Calu3 (cell line): ENCODE measurements at regions not wholly inside any gene's neighbourhood (a gene's known extent, or its start where the extent isn't known, plus 50 kb on each side); places are given as distances from the start of the nearest gene placed in this dataset.

Source experiments
- BruUV-seq: library from RNA; stranded (reverse); fragments of 400-500 nt; replicated peaks from 2 replicates; lab custom pipeline; 2021; lab: Mats Ljungman, UMichigan
- CTCF ChIA-PET: fragments of 300-600 bp; sonication (Branson Sonifier 250); formaldehyde crosslinking; loops from one replicate; lab custom pipeline; 2022; ENCODE audit warnings: antibody characterized with exemption; lab: Charles Lee
- DNase-seq: peaks from one replicate; pipeline ENCODE4 v3.0.0; 2022
- H3K27ac Mint-ChIP-seq: one replicate; pipeline ENCODE4 v1.8.0; 2022; ENCODE audit warnings: mixed read lengths; ENCODE audit not compliant: unreplicated experiment
- H3K27me3 Mint-ChIP-seq: one replicate; pipeline ENCODE4 v1.8.0; 2022; ENCODE audit warnings: mixed read lengths; ENCODE audit not compliant: unreplicated experiment
- H3K36me3 Mint-ChIP-seq: one replicate; pipeline ENCODE4 v1.8.0; 2022; ENCODE audit warnings: mild to moderate bottlenecking, moderate library complexity, mixed read lengths; ENCODE audit not compliant: insufficient read depth, unreplicated experiment
- H3K4me1 Mint-ChIP-seq: one replicate; pipeline ENCODE4 v1.8.0; 2022; ENCODE audit warnings: mild to moderate bottlenecking, low read depth, mixed read lengths; ENCODE audit not compliant: unreplicated experiment
- H3K4me3 Mint-ChIP-seq: one replicate; pipeline ENCODE4 v1.8.0; 2022; ENCODE audit warnings: mild to moderate bottlenecking, low read depth, moderate library complexity, mixed read lengths; ENCODE audit not compliant: unreplicated experiment
- H3K9me3 Mint-ChIP-seq: one replicate; pipeline ENCODE4 v1.8.0; 2022; ENCODE audit warnings: low read depth, mixed read lengths; ENCODE audit not compliant: unreplicated experiment
- CTCF ChIP-seq: fragments of 200-600 bp; IDR thresholded peaks from one replicate; pipeline ENCODE4 v1.8.0; 2022; ENCODE audit warnings: antibody characterized with exemption; ENCODE audit not compliant: unreplicated experiment
- intact Hi-C: fragments of 100-400 bp; cut with micrococcal nuclease; formaldehyde crosslinking; loops from one replicate; pipeline ENCODE4 v1.10.0; 2022; ENCODE audit not compliant: unreplicated experiment

- CTCF ChIA-PET: interaction anchor here (0.6 kb wide), 1 partner anchor 1618 kb away, joined by 3 read pairs; no protein-coding TSS in a partner anchor
- no peak for TF ChIP-seq CTCF
- H3K27me3 Mint-ChIP-seq: no peaks in the 10 kb centered on the region
- intact Hi-C loops: no loop called here
- H3K9me3 Mint-ChIP-seq: peaks cover 10% of the 10 kb centered on the region
- no TSS peak for BruUV-seq
- no peaks in the 10 kb centered on the region for H3K36me3 Mint-ChIP-seq
- H3K4me1 Mint-ChIP-seq: no peaks in the 10 kb centered on the region
- no peak overlapping the region for H3K27ac Mint-ChIP-seq
- H3K4me3 Mint-ChIP-seq: no peak overlapping the region
- DNase-seq: no peak
Measured at GRCh38 chr14:26730929-26731618, 133.2 kb upstream of the NOVA1 start.

DNA sequence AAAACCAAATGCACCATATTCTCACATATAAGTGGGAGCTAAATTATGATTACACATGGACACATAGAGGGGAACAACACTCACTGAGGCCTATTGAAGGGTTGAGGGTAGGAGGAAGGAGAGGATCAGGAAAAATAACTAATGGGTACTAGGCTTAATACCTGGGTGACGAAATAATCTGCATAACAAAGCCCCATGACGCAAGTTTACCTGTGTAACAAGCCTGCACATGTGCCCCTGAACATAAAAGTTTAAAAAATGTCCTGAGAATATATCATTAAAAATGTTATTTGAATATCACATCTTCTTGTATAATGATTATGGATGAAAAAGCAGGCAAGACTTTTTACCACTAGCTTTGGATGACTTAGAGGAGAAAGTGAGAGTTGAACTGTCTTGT, 138.0 kb upstream of the NOVA1 start:
- Mint-ChIP-seq H3K36me3 (no peaks in the 10 kb centered on the region), H3K27me3 (no peaks in the 10 kb centered on the region), H3K4me3 (no peak overlapping the region), H3K27ac (no peak overlapping the region), H3K9me3 (peaks cover 7% of the 10 kb centered on the region), H3K4me1 (no peaks in the 10 kb centered on the region)
- no peak for TF ChIP-seq CTCF
- no TSS peak for BruUV-seq
- no peak for DNase-seq
- intact Hi-C loops: no loop called here
- CTCF ChIA-PET: no interaction called here

DNA sequence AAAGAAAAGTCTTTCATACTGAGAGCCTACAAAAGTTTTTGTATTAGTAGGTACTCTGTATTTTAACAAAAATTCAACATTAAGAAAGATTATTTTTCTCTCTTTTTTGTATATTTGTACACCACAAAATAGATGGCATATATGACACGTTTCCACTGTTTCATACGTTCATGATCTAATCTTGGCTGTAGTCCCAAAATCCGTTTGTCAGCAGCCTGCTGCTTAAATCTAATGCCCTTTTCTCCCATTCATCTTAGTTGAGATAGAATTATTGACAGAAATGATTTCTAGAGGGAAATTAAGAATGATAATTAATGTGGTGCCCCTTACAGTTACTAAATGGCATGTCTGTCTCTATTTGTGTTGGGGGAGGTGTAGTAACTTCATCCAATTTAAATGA, 140.7 kb upstream of the NOVA1 start:
- no peaks in the 10 kb centered on the region for H3K36me3 Mint-ChIP-seq
- peaks cover 9% of the 10 kb centered on the region for H3K9me3 Mint-ChIP-seq
- no peak for DNase-seq
- intact Hi-C loops: no loop called here
- TF ChIP-seq CTCF: no peak
- H3K27ac Mint-ChIP-seq: no peak overlapping the region
- H3K27me3 Mint-ChIP-seq: no peaks in the 10 kb centered on the region
- CTCF ChIA-PET: no interaction called here
- H3K4me1 Mint-ChIP-seq: no peaks in the 10 kb centered on the region
- BruUV-seq: no TSS peak
- no peak overlapping the region for H3K4me3 Mint-ChIP-seq

DNA sequence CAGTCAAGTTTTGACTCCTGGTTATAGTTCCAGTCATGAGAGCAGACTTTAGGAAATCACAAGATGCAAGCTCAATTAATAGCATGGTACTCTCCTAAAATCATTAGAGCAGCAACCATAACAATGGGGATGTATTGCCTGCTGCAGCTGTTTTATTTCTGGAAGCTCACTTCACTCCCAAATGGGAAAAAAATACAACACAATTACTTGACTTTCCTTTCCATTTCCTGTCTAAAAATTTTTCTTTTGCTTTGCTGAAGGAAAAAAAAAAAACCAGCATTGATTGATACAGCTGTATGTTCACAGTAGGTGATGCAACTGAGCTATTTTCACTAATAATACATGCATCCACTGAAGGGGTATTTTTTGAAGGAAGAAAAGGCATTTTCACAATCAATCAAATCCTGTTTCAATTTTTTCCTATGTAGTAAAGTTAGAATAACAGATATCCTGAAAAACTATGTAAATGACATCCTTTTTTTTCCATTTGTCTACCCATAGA, 143.9 kb upstream of the NOVA1 start:
- no TSS peak for BruUV-seq
- Mint-ChIP-seq H3K9me3 (peaks cover 7% of the 10 kb centered on the region), H3K36me3 (no peaks in the 10 kb centered on the region), H3K27me3 (no peaks in the 10 kb centered on the region), H3K4me3 (no peak overlapping the region), H3K27ac (no peak overlapping the region), H3K4me1 (no peaks in the 10 kb centered on the region)
- no peak for TF ChIP-seq CTCF
- DNase-seq: no peak
- intact Hi-C loops: no loop called here
- CTCF ChIA-PET: no interaction called here
